IPS-18a (cell line): ENCODE measurements at regions not wholly inside any gene's neighbourhood (a gene's known extent, or its start where the extent isn't known, plus 50 kb on each side); places are given as distances from the start of the nearest gene placed in this dataset.
"Not testable (repeated sequence)": the region's sequence is repeated elsewhere in the genome, so short reads cannot be mapped to it uniquely, and the experiment has no call there.

Source experiments
- H3K27ac ChIP-seq: one replicate; pipeline ENCODE4 v1.5.1; 2013; ENCODE audit warnings: low read length
- H3K27me3 ChIP-seq: one replicate; pipeline ENCODE4 v1.6.1; 2013; ENCODE audit warnings: mild to moderate bottlenecking, low read length; ENCODE audit not compliant: control insufficient read depth, insufficient read depth
- H3K36me3 ChIP-seq: one replicate; pipeline ENCODE4 v1.6.1; 2013; ENCODE audit warnings: low read depth, low read length; ENCODE audit not compliant: control insufficient read depth
- H3K4me1 ChIP-seq: one replicate; pipeline ENCODE4 v1.6.1; 2013; ENCODE audit warnings: low read depth, low read length; ENCODE audit not compliant: control insufficient read depth
- H3K4me3 ChIP-seq: one replicate; pipeline ENCODE4 v1.5.1; 2013; ENCODE audit warnings: low read length
- H3K9ac ChIP-seq: one replicate; pipeline ENCODE4 v1.6.1; 2013; ENCODE audit warnings: mild to moderate bottlenecking, low read length, moderate library complexity
- H3K9me3 ChIP-seq: one replicate; pipeline ENCODE4 v1.6.1; 2013; ENCODE audit warnings: low read depth, low read length; ENCODE audit not compliant: control insufficient read depth

DNA sequence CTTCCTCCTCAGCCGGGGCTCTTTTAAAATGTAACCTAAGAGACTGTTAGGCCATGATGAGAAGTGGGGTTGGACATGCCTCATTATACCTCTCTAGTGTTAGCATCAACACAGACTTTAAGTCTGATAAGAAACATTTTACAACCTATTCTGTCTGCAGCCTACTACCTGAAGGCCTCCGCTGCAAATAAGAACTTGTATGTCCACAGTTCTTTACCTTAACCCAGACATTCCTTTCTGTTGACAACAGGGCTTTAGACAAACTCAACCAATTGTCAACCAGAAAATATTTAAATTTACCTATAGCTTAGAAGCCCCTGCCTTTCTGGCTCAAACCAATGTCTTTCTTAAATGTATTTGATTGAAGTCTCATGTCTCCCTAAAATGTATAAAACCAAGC lies 1418.6 kb downstream of the STIM2 start:
- no peaks in the 10 kb centered on the region for H3K36me3 ChIP-seq

DNA sequence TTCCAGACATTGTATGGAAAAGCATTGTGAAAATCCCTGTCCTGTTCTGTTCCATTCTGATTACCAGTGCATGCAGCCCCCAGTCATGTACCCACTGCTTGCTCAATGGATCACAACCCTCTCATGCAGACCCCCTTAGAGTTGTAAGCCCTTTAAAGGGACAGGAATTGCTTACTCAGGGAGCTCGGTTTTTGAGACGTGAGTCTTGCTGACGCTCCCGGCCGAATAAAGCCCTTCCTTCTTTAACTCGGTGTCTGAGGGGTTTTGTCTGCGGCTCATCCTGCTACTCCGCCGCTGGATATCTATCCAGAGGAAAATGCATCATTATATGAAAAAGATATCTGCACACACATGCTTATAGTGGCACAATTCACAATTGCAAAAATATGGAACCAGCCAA lies 1425.6 kb downstream of the STIM2 start:
- not testable (repeated sequence) for H3K27ac ChIP-seq, H3K4me3 ChIP-seq, H3K9me3 ChIP-seq, H3K36me3 ChIP-seq, H3K9ac ChIP-seq, H3K27me3 ChIP-seq
- H3K4me1 ChIP-seq = peaks cover 12% of the 10 kb centered on the region

More for the DNA sequence above, 1418.6 kb downstream of the STIM2 start:
- no peak overlapping the region for H3K9ac ChIP-seq
- no peaks in the 10 kb centered on the region for H3K27me3 ChIP-seq
- H3K9me3 ChIP-seq = no peaks in the 10 kb centered on the region
- no peak overlapping the region for H3K4me3 ChIP-seq
- H3K27ac ChIP-seq = no peak overlapping the region
- H3K4me1 ChIP-seq = peaks cover 9% of the 10 kb centered on the region

DNA sequence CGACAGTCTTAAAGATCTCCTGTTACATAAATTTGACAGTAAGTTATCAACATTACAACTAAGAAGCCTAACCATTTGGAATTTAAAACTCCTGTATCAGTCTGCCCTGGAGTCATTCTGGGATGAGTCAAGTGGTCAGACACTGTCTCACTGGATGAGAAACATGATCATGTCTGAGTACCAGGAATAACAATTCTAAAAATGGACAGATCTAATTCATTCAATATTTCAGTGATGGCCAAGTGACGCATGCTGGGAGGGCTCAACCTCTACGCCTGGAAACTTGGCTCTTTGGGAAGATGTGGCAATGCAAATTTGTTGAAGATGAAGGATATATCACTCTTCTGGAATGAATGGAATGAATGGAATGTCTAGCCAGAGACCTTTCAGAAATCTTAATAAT lies 1427.2 kb downstream of the STIM2 start:
- Histone ChIP-seq H3K4me1 (peaks cover 7% of the 10 kb centered on the region), H3K27ac (no peak overlapping the region), H3K36me3 (no peaks in the 10 kb centered on the region), H3K27me3 (no peaks in the 10 kb centered on the region), H3K9ac (no peak overlapping the region), H3K4me3 (no peak overlapping the region), H3K9me3 (peaks cover 4% of the 10 kb centered on the region)

DNA sequence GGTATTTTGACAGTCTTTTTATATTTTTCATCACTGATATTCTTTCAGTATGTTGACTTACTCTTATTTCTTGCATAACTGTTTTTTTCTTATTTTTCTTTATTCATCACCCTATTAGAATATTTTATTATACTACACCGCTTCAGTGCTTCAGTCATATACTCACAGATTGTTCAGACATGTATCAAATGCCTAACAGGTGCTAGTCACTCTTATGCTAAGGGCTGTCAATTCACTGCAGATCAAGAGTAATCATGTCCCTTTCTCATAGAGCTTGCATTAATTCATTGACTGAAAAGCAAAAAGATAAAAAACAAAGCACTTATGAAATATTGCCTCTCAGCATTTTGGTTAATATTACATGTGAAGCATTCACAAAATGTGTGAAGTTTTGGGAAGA lies 1435.6 kb downstream of the STIM2 start:
- Histone ChIP-seq H3K9ac (no peak overlapping the region), H3K4me1 (peaks cover 4% of the 10 kb centered on the region), H3K27ac (no peak overlapping the region), H3K9me3 (peaks cover 4% of the 10 kb centered on the region), H3K36me3 (no peaks in the 10 kb centered on the region), H3K27me3 (no peaks in the 10 kb centered on the region), H3K4me3 (no peak overlapping the region)

DNA sequence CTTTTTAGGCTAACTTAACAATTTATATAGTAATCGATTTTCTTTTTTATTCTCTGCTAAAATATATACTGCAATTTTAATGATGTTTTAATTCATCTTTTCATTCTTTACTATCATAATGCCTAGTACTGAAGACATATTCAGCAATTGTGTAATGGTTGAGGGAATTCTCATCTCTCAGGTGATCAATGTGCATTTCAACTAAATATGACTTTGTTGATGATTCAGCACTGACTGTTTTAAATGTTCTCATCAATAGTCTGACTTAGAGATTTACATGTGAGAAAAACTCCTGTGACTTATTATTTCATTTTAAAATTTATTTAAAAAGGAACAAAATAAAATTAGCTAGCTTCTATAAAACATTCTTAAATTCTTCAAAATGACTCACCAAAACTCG lies 1450.3 kb downstream of the STIM2 start:
- H3K36me3 ChIP-seq = no peaks in the 10 kb centered on the region
- H3K9me3 ChIP-seq = no peaks in the 10 kb centered on the region
- H3K4me3 ChIP-seq = no peak overlapping the region
- H3K9ac ChIP-seq = no peak overlapping the region
- H3K27ac ChIP-seq = no peak overlapping the region
- H3K4me1 ChIP-seq = no peaks in the 10 kb centered on the region
- H3K27me3 ChIP-seq = no peaks in the 10 kb centered on the region

DNA sequence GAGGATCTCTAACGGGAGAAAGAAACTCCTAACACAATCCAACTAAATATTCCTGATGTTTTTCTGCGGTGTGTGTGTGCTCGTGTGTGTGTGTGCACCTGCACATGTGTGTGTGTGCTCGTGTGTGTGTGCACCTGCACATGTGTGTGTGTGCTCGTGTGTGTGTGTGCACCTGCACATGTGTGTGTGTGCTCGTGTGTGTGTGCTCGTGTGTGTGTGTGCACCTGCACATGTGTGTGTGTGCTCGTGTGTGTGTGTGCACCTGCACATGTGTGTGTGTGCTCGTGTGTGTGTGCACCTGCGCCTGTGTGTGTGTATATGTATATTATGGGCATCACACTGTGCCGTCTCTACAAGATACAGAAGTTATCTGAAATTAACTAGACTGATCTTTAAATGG lies 1451.9 kb downstream of the STIM2 start:
- H3K9me3 ChIP-seq, H3K27ac ChIP-seq, H3K4me1 ChIP-seq, H3K27me3 ChIP-seq, H3K9ac ChIP-seq, H3K36me3 ChIP-seq, H3K4me3 ChIP-seq: not testable (repeated sequence)

DNA sequence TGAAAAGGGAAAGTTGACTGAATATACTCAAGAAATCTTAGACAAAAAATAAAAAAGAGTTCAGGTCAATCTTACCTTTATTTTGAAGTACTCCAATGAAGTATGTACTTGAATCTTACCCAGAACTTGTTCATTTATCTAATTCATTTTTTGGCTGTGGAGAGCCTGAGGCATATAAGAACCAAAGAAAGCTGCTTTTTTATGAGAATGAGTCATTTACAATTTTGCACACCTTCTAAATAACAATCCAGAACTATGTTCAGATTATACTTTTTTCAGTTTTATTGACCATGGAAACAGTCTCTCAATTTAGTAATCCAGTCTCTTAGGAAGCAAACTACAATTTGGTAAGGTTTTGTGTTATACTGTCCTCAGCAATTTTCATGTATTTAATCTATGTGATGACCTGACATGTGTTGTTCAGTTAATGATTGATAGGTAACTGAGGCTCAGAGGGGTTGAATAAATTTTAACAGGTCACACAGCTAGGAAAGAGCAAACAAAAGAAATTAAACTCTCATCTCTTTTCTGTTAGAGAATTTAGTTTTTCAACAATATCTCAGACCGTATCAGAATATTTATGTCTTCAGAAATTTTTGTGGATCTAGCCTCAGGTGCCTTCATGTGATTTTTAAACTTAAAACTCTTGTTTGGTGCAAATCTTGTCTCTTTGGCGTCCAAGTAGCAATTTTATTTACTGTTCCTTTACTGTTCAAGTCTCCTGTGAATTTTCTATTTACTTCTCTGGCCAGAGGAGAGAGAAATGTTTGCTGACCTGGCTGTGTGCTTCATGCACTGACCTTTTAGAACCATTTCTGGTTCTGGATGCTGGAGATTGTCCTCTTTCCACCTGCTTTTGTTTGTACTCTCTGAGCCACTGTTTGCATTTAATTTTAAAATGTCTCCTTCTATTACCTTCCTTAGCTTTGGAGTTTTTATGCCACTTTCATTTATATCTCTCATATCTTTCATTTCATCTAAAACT lies 1453.4 kb downstream of the STIM2 start:
- H3K4me3 ChIP-seq = no peak overlapping the region
- no peaks in the 10 kb centered on the region for H3K9me3 ChIP-seq
- H3K27me3 ChIP-seq = no peaks in the 10 kb centered on the region
- no peak overlapping the region for H3K9ac ChIP-seq
- no peak overlapping the region for H3K27ac ChIP-seq
- no peaks in the 10 kb centered on the region for H3K4me1 ChIP-seq
- H3K36me3 ChIP-seq = no peaks in the 10 kb centered on the region

DNA sequence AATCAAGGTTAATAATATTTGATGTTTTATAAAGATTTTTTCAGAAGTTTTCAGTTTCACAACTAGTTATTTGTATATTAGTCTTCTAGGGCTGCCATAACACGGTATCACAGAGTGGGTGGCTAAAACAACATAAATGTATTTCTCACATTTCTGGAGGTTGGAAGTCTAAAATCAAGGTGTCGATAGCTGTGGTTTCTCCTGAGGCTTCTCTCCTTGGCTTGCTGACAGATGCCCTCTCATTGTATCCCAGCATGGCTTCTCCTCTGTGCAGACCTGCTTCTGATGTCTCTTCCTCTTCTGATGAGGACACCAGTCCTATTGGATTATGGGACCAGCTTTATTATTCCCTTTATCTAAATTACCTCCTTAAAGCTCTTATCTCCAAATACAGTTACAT lies 1456.6 kb downstream of the STIM2 start:
- Histone ChIP-seq H3K27me3 (no peaks in the 10 kb centered on the region), H3K4me3 (no peak overlapping the region), H3K4me1 (peaks cover 4% of the 10 kb centered on the region), H3K9me3 (no peaks in the 10 kb centered on the region), H3K36me3 (no peaks in the 10 kb centered on the region), H3K27ac (no peak overlapping the region), H3K9ac (no peak overlapping the region)

DNA sequence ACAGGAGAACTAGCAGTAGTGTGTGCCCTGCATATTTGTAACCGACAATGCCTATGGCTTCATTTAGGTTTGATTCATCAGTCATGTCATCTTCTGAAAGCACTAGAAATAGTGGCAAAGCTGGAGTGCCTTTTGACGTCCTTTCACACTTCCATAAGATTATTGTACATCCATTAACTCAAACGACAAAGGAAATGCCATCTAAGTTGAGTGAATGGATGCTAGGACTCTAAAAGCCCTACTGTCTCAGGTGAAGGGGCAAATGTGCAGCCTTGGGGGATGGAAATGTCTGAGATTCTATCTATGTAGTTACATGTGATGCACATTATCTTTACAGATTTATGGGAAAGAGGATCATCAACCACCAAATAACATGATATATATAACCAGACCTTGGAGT lies 1473.6 kb downstream of the STIM2 start:
- Histone ChIP-seq H3K27ac (no peak overlapping the region), H3K4me3 (no peak overlapping the region), H3K27me3 (no peaks in the 10 kb centered on the region), H3K4me1 (peaks cover 5% of the 10 kb centered on the region), H3K9ac (no peak overlapping the region), H3K36me3 (no peaks in the 10 kb centered on the region), H3K9me3 (no peaks in the 10 kb centered on the region)

DNA sequence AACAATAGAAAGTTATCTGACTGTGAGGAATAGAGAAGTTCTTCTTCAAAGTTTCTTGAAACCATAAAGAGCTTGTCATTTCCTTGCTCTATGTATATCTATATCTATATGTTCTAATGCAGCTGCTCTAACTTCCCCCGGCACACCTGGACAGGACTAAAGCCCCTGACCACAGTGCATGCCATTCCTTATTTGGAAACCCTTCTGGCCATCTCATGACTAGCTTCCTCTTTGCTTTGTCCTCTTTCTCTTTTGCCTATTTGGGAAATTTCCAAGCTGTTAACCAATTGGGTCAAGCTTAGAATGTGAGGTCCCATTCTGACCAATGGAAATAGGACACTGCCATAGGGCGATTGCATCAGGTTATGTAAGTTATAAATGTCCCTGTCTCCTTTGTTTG lies 1481.1 kb downstream of the STIM2 start:
- Histone ChIP-seq H3K4me3 (no peak overlapping the region), H3K36me3 (no peaks in the 10 kb centered on the region), H3K4me1 (peaks cover 6% of the 10 kb centered on the region), H3K9ac (no peak overlapping the region), H3K27ac (no peak overlapping the region), H3K9me3 (peaks cover 3% of the 10 kb centered on the region), H3K27me3 (no peaks in the 10 kb centered on the region)

DNA sequence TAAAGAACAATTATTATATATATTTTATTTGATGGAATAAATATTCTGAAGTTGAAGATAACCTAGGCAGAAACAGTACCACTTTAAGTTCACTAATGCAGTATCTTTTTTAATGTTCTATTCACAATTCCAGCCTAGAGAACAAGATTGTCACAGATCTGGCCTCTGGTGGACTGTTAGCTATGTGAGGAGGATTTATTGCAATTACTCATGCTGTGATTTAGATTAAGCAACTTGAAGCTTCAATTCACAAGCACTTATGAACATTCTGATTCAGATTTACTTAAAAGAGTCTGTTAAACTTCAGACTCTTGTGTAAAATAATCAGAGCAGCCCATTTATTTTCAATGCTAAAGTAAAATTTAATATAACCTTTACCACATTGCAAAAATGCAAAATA lies 1489.8 kb downstream of the STIM2 start:
- Histone ChIP-seq H3K36me3 (no peaks in the 10 kb centered on the region), H3K27ac (no peak overlapping the region), H3K27me3 (no peaks in the 10 kb centered on the region), H3K4me3 (no peak overlapping the region), H3K9me3 (peaks cover 4% of the 10 kb centered on the region), H3K4me1 (peaks cover 4% of the 10 kb centered on the region), H3K9ac (no peak overlapping the region)

DNA sequence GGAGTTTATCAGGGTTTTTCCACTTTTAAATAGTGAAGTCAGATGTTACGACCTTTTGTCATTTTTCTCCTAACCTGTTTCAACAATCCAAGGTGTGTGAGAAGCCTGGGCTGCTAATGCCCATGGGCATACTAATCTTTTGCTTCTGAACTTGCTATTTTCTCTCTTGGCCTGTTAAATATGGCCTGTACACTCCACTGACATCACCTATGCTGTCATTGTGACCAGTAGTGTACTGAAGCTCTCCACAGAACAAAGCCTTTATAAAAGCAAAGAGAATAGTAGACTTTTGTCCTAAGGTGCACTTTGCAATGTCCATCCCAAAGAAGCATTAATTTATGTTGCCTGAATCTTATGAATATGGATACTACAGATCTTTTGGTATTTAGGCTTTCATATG lies 1490.5 kb downstream of the STIM2 start:
- H3K36me3 ChIP-seq = no peaks in the 10 kb centered on the region
- peaks cover 4% of the 10 kb centered on the region for H3K4me1 ChIP-seq
- no peaks in the 10 kb centered on the region for H3K27me3 ChIP-seq
- H3K9me3 ChIP-seq = peaks cover 4% of the 10 kb centered on the region
- no peak overlapping the region for H3K4me3 ChIP-seq
- no peak overlapping the region for H3K27ac ChIP-seq
- H3K9ac ChIP-seq = no peak overlapping the region
